HS-27A (cell line): ENCODE measurements at regions not wholly inside any gene's neighbourhood (a gene's known extent, or its start where the extent isn't known, plus 50 kb on each side); places are given as distances from the start of the nearest gene placed in this dataset.
"Not testable (repeated sequence)": the region's sequence is repeated elsewhere in the genome, so short reads cannot be mapped to it uniquely, and the experiment has no call there.

Experiments used
- DNase-seq: peaks from one replicate; pipeline ENCODE4 v3.0.0-alpha.2; 2012; ENCODE audit warnings: low read depth, missing footprints

DNA sequence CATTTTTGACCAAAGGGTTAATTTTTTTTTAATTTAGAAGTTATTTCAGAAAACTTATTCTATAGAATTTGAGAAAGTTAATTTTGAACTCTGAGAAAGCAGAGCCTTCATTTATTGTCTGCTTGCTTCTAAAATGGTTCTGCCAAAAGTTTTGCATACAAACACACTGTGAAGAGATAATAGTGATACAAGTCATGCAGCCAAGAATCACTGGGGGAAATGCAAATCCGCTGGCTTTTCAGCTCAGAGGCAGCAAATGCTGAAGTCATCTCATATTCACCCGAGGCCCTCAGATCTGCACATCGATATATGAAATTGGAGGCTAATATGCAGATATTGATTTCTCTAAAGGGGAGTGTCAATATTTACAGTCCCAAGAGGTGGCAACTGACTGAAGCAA, 186.2 kb downstream of the KIT start:
- no peak for DNase-seq

DNA sequence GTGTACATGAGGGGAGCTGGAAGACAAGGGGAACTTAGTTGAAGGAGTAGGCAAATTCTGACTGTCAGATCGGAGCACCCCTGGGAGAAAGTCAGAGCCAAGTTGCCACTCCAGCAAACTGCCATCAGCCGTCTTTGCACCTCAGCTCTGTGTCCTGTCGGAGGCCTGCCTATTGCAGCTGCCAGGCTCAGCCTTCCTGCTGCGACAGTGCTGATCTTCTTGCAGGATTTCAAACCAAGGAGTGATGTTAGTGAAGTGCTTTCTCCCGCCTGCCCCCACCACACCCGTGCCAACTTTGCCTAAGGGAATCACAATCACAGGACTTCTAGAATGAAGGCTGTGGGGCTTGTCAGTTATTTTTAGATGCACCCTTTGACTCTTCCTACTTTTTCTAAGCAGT, 185.3 kb downstream of the KIT start:
- no peak for DNase-seq

DNA sequence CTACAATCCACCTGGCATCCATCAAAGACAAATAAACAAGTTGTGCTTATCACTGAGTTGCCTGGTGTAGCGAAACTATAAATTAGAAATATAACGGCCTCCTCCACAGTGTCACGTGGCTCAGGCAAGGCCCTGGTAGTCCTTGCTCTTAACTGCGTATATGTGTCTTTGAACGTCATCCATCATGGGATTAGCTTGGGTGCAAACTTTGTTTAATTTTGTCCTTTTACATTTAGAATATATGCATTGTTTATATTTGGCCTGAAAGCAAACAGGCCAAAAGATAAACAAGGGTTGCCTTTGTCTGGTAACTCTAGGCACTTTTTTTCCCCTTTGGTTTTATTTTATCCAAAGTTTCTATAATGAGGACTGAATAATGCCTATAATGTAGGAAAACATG, 184.9 kb downstream of the KIT start:
- DNase-seq: no peak

DNA sequence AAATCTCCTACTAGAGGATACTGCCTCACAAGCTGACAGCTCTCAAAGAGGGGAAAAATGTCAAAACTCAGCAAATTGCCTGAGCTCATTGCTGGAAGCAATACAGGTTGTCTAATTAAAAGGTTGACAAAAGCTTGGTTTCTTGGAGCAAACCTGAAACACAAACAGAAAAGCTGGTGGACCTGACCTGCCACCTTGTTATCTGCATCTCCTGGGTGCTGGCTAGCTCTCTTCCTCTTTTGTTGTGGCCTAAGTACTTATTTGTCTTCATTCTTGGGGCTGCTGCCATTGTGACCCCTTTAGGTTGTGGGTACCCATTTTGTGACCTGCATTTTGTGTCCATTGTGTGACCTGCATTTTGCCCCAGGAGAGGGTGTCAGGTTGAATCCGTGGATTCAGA, 184.5 kb downstream of the KIT start:
- DNase-seq: no peak

DNA sequence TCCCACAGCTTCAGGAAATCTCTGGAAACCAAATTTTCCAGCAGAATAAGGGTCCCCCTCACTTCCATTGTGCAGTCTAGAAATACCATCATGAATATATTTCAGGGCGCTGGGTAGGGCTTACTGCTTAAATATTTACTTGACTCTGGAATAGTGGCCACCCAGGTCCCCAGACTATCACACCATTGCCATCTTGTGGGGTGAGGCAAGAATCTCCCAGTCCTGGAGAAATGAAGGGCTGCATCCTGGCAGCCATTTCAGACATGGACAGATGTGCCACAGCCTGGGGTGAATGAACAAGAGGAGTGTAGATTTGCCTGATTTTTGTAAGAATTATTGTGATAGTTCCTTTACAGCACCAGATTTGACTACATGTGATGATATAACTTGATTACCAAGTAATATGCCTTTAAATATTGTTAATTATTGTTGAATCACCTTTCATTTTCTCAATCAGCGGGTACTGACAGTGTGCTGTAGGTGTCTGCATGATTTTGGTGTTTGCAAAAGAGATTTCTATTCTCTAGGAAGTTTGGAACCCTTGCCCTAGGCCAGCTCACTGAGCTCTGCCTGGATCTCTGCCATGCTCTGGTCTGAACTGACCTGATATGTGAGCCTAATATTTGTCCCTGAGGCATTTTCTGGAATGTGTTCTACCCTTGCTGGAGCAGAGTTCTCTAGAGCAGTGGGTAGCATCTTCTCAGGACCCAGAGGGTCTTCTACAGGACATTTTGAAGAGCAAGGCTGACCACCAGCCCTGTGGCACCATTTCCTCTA, 183.4 kb downstream of the KIT start:
- DNase-seq: peak; percentile 41

DNA sequence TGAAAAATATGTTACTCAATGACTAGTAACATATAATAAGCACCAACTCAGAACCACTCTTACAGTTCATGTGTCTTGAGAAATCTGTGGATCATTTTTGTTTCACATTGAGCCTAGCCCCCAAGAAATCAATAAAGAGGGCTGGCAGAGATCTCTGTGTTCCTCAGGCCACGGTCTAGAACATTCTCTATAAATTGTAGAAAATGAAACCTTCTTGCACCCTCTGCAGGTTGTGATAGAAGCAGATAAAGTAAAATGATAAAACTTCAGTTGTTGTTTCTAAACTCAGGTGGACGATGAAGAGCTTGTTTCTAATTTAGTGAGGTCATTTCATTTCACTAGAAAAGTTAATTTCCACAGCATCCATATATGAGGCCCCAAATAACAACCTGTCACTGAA, 182.7 kb downstream of the KIT start:
- no peak for DNase-seq

DNA sequence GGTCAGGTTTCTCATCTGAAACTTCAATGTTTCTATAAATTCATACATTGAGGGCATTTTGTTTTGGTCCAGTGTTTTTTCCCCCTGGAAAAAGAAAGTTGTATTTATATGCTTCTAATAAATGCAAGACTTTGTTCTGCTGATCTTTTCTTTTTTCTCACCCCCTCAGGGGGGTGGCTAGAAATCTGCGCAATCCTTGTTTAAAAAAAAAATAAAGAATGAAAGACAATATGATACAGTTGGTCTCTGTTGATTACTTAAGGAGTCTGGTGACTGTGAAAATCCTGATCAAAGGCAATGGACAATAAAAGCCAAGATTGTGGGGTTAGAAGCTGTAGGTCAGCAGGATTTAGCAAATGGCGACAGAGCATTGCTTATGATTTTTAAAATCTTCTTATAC, 180.5 kb downstream of the KIT start:
- no peak for DNase-seq

DNA sequence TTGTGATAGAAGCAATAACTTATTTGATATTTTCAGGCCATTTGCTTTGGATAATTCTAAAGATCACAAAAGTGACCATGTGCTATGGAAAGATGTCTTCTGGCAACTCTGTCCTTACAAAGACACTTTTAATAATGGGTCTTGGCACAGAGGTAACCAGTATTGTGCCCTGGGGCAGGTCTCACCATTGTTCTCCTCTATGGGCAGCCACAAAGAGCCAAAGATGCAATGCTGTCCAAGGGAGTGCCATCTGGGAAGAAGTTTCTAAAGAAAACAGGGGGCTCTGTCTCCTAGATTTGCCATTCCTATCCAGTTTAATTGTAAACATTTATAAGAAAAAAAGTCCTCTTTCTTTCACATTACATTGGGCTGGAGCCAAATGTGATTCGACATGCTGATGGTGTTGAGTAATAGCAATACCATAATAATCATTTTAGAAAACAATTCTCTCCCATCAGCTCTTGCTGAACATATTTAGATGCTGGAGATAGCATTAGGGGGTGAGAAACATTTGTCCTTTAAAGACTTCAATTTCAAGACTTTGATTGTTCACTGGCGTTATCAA, 179.9 kb downstream of the KIT start:
- no peak for DNase-seq

DNA sequence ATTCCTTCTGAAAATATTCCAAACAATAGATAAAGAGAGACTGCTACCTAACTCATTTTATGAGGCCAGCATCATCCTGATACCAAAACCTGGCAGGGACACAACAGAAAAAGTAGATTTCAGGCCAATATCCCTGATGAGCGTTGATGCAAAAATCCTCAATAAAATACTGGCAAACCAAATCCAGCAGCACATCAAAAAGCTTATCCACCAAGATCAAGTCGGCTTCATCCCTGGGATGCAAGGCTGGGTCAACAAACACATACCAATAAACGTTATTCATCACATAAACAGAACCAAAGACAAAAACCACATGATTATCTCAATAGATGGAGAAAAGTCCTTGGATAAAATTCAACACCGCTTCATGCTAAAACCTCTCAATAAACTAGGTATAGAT, 170.6 kb downstream of the KIT start:
- not testable (repeated sequence) for DNase-seq

DNA sequence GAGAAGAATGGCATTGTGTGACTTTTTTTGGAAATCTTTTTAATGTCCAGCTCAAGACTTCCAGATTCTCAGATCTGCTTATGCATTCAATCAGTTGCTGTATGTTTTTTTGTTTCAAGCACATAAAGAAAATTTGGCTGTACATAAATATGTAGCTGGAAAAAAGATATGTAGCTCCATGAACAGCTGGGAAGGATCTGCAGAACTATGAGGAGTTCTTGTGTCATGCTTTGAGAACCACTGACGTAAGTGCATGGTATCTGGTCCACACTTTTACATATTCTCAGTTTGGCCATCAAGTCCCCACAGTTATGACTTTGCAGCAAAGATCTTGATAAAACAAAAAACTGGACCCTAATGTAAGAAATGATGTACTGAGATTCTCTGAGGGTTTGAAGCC, 165.9 kb downstream of the KIT start:
- DNase-seq: no peak

DNA sequence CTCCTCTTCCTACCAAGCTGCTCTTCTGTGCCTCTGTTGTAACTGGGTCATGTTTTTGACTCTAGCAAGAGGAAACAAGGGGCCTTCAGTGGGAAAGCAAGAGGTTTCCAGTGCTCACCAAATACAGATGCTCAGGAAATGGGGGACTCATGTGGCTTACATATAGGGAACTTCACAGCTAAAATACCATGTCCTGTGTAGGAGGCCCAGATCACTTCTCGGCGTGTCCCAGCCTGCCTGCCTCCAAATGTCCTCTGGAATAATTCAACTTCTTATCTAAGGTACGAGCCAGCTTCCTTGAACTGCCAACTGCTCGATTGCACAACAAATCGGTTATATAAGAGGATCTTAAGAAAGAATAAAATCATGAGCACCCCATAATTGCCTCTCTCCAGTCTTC, 161.3 kb downstream of the KIT start:
- no peak for DNase-seq

DNA sequence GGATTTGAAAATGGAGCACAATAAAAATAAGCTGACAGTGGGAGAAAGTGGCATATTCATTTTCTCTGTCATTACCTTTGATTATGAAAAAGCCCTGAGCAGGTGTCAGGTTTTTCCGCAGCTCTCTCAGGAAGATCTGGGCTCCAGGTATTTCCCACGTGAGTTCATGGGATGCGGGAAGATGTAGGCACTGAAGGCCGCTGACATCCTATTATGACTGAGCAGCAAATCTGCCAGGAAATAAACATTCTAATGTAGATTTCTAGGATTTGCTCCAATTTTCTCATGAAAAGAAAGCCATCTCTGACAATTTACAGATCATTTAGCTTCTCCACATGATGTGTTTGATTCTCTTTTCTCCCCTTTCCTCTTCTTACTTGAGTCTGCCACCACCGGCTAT, 160.7 kb downstream of the KIT start:
- no peak for DNase-seq

DNA sequence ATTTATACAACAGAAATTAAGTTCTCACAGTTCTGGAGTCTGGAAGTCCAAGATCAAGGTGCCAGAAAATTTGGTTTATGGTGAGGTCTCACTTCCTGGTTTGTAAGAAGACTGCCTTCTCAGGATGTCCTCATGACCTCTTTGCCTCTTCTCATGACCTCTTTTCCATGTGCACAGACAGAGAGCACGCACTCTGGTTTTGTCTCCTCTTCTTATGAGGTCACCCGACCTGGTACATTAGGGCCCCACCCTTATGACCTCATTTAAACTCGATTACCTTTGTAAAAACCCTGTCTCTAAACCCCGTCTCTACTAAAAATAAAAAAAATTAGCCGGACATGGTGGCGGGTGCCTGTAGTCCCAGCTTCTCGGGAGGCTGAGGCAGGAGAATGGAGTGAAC, 155.9 kb downstream of the KIT start:
- no peak for DNase-seq

DNA sequence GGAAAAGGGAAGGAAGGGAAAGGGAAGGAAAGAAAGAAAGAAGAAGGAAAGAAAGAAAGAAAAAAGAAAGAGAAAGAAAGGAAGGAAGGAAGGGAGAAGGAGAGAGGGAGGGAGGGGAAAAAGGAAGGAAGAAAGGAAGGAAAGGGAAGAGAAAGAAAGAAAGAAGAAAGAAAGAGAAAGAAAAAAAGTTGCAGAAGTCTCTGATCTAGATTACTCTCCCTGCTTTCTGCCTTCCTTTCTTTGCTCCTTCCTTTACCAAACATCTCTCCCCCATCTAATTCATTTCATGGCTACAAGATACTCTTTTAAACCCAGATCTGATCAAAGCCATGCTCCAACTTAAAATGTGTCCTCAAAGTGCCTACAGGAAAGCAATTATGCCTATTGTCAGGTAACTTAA, 148.6 kb downstream of the KIT start:
- no peak for DNase-seq

DNA sequence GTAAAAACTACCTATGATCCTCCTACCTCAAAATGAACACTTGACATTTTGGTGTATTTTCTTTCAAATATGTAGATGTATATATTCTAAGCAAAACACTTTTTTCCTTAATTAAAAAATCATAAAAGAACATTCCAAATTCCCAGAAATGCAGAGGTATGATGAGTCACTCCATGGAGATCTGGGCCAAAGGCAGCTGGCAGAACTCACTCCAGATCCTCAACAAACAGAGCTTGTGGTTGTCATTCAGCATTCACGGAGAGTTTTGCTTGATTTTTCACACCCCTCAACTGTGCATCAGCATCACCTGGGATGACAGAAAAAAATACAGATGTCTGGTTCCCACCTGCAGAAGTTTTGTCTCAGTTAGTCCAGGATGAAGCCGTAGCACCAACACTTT, 144.6 kb downstream of the KIT start:
- peak; percentile 8 for DNase-seq

DNA sequence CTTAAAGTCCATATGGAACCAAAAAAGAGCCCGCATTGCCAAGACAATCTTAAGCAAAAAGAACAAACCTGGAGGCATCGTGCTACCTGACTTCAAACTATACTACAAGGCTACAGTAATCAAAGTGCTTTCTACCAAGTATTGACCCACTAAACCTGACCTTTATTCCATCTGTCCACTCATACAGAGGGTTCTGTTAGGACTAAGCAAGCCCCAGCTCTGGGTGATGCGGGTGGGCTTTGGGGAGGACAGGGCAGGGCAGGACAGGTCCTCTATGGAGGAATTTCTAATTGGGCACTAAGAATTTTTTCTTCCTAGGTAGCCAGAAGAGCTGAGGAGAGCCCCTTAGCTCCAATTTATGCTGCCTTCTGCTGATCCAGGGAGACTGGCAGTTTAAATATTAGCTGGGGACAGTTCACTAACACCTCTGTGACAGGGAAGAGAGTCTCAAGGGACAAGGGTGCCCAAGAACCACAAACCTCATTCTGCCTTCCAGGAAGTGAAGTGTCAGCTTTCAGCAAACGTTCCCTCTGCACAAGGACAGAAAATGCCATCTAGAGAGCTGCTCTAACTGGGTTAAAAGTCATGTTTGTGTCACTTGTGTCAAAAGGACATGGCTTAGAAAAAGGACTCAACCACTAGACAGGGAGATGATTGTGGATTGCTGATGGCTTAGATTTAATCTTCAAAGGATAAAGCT, 143.2 kb downstream of the KIT start:
- no peak for DNase-seq

DNA sequence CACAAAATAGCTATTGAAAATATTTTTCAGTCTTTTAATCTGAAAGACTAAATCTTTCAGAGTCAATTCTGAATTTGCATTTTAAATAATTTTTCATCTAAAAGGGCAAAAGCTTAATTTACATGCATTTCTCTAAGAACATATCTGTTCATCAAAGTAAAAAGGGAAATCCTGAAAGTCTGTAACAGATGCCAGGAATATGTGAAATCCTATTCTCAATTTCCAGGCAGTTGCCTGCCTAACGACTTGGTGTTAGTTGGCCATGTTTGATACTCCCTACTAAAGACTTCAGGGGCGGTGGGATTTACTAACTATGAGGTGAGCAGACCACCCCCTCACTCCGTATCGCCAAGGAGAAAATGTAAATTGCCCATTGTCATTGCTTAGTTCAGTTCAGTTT, 136.8 kb downstream of the KIT start:
- DNase-seq: no peak

DNA sequence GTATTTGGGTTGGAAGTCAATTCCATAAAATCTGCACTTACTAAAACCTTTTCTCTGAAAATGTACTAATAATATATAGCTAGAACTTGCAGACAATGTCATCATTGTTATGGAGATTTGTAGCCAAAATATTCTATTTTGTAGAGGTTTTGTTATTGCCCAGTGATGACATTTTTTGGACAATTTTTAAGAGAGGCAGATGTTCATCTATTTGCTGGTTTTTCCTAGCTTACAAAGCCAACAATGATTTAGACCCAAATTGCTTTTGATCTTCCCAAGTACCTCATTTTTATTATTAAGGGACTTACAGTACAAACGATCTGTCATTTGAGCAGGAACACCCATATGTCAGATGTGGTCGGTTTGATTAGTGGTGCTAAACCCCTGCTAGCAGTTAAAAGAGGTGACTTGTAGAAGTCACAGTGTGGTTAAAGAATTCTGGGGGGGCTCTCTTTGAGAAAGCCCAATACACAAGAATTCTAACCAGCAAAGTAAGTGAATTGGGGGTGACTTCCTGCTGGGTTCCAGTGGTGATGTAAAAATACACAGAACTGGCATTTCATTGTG, 136.2 kb downstream of the KIT start:
- DNase-seq: no peak
